ENCODE measurements at regions not wholly inside any gene's neighbourhood (a gene's known extent, or its start where the extent isn't known, plus 50 kb on each side); places are given as distances from the start of the nearest gene placed in this dataset.

DNA sequence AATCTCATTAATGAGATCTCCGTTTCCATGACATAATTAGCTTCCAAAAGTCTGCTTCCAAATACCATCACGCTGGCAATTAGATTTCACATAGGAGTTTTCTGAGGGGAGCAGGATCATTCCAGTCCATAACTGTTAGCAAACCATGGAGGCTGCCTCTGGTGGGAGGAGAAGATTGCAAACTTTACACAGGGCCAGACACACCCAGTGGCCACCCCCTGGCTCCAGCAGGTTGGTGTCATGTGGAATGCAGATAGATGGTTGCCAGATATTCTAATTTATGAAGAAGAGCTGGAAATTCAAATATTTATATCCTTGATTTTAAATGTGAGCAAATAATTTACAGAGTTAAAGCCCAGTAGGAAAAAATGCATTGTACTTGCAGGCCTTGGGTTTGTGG lies 164.2 kb downstream of the ICE1 start:
- TF ChIP-seq, protein P1, sequence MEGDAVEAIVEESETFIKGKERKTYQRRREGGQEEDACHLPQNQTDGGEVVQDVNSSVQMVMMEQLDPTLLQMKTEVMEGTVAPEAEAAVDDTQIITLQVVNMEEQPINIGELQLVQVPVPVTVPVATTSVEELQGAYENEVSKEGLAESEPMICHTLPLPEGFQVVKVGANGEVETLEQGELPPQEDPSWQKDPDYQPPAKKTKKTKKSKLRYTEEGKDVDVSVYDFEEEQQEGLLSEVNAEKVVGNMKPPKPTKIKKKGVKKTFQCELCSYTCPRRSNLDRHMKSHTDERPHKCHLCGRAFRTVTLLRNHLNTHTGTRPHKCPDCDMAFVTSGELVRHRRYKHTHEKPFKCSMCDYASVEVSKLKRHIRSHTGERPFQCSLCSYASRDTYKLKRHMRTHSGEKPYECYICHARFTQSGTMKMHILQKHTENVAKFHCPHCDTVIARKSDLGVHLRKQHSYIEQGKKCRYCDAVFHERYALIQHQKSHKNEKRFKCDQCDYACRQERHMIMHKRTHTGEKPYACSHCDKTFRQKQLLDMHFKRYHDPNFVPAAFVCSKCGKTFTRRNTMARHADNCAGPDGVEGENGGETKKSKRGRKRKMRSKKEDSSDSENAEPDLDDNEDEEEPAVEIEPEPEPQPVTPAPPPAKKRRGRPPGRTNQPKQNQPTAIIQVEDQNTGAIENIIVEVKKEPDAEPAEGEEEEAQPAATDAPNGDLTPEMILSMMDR (IDR thresholded peaks at IDR 0.05), result no peak
- no peak for TF ChIP-seq POLR2A (IDR thresholded peaks at IDR 0.05)

Measured in adrenal gland (tissue), 5 donors.